ENCODE measurements at regions not wholly inside any gene's neighbourhood (a gene's known extent, or its start where the extent isn't known, plus 50 kb on each side); places are given as distances from the start of the nearest gene placed in this dataset.

- ChIA-PET POLR2A (no interaction called here), CTCF (interaction anchor here (1.6 kb wide), 1 partner anchor 12 kb away, joined by 4 read pairs; no protein-coding TSS in a partner anchor)
- no peak overlapping the region for H3K4me3 ChIP-seq (ENCODE audit: low read depth, low read length)
- TF ChIP-seq CTCF (IDR thresholded peaks at IDR 0.05; ENCODE audit: insufficient read depth, low read length, missing control alignments): no peak
- DNase-seq (ENCODE audit: low read depth, low spot score): no peak
Observed at GRCh38 chr4:54372951-54373350, 143.9 kb downstream of the PDGFRA start.

DNA sequence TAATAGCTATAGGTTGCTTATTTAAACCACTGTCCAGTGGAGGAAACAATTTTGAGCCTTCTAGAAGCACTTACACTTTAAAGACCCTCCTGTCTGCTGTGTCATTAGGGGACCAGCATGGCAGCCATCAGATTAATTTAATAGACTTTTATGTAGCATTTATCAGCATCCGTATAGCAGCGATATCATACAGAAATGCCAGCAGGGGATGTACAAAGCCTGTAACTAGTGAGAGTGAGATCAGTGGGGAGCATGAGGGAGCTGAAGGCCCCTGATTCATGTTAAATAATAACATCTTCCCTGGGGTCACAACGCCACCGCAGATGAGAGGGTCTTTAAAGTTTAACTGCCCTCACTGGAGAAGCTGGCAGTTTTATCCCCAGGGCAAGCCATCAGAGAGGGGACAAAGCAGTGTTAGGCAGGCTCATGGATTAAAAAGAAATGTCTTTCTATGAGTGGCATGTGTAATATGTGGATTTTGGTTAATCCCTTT, 144.7 kb downstream of the PDGFRA start:
- CTCF ChIA-PET: interaction anchor here (1.3 kb wide), 1 partner anchor 9 kb away, joined by 3 read pairs; no protein-coding TSS in a partner anchor
- no peak for TF ChIP-seq CTCF (IDR thresholded peaks at IDR 0.05; ENCODE audit: insufficient read depth, low read length, missing control alignments)
- POLR2A ChIA-PET: no interaction called here
- H3K4me3 ChIP-seq (ENCODE audit: low read depth, low read length): no peak overlapping the region
- DNase-seq (ENCODE audit: low read depth, low spot score): no peak

GRCh38 chr4:54378461-54378860, 149.4 kb downstream of the PDGFRA start:
- DNase-seq (ENCODE audit: low read depth, low spot score): no peak
- POLR2A ChIA-PET: no interaction called here
- CTCF ChIA-PET: interaction anchor here (1.3 kb wide), 1 partner anchor 60 kb away, joined by 4 read pairs; no protein-coding TSS in a partner anchor
- no peak overlapping the region for H3K4me3 ChIP-seq (ENCODE audit: low read depth, low read length)
- TF ChIP-seq CTCF (IDR thresholded peaks at IDR 0.05; ENCODE audit: insufficient read depth, low read length, missing control alignments): no peak

GRCh38 chr4:54384152-54384551, 155.1 kb downstream of the PDGFRA start:
- no peak overlapping the region for H3K4me3 ChIP-seq (ENCODE audit: low read depth, low read length)
- ChIA-PET CTCF (interaction anchor here (1.2 to 5.1 kb wide), 6 partner anchors 14 to 577 kb away, joined by 3 to 56 read pairs (median 6); no protein-coding TSS in a partner anchor), POLR2A (no interaction called here)
- no peak for DNase-seq (ENCODE audit: low read depth, low spot score)
- no peak for TF ChIP-seq CTCF (IDR thresholded peaks at IDR 0.05; ENCODE audit: insufficient read depth, low read length, missing control alignments)

- ChIA-PET CTCF (interaction anchor here (0.7 to 5.1 kb wide), 14 partner anchors 11 to 578 kb away, joined by 3 to 56 read pairs (median 4); no protein-coding TSS in a partner anchor), POLR2A (no interaction called here)
- no peak overlapping the region for H3K4me3 ChIP-seq (ENCODE audit: low read depth, low read length)
- DNase-seq (ENCODE audit: low read depth, low spot score): no peak
- TF ChIP-seq CTCF (IDR thresholded peaks at IDR 0.05; ENCODE audit: insufficient read depth, low read length, missing control alignments): peak; percentile 62
Observed at GRCh38 chr4:54384563-54384962, 155.5 kb downstream of the PDGFRA start.

DNA sequence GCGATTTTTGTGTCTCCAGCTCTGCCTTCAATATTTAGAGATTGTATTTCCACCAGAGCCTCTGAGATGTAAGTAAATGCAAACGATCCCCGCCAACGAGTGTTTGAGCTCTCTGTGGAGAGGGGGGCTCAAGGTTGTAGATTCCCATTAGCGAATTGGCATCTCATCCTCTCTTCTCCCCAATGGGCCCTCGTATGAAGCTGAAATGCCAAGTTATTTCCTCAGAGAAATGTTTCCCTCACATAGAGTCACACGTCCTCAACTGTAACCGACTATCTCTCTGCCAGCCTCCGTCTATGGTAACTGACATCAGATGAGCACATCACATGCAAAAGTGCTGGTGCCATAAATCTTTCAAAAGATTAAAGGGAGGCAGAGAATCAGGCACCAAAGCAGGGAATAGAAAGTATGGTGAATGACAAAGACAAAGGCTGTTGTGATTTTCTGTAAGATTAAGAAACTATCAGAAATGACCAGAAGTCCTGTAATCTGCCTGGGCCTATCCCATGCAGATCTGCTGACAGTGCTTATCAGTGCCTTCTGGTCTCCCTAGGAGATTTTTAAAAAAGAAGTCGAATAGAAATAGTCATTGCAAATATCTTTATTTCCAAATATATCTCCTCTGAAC, 157.1 kb downstream of the PDGFRA start:
- H3K4me3 ChIP-seq (ENCODE audit: low read depth, low read length): no peak overlapping the region
- DNase-seq (ENCODE audit: low read depth, low spot score): no peak
- TF ChIP-seq CTCF (IDR thresholded peaks at IDR 0.05; ENCODE audit: insufficient read depth, low read length, missing control alignments): no peak
- ChIA-PET CTCF (interaction anchor here (1.3 to 5.1 kb wide), 4 partner anchors 17 to 575 kb away, joined by 4 to 56 read pairs (median 12); no protein-coding TSS in a partner anchor), POLR2A (no interaction called here)

Measured in AG04449 (cell line).